ENCODE measurements at regions not wholly inside any gene's neighbourhood (a gene's known extent, or its start where the extent isn't known, plus 50 kb on each side); places are given as distances from the start of the nearest gene placed in this dataset.

DNA sequence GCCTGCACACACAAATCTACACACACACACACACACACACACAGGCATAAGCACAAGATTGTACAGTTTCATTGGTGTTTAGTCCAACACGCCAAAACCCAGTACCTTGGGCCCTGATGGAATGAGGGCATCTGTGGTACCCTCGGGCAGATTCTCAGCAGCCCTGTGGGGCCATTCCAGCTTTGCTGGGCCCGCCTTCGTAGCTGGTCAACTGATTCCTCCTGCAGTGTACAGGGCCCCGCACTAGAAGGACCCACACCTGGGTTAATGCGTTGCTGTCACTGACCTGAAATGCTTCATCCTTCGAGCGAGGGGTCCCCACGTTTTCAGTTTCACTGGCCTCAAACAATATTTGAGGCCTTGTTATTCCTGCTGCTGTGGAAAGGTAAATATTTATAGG lies 731.2 kb downstream of the BRD1 start:
- H3K36me3 ChIP-seq, result no peaks in the 10 kb centered on the region
- TF ChIP-seq, protein P1, sequence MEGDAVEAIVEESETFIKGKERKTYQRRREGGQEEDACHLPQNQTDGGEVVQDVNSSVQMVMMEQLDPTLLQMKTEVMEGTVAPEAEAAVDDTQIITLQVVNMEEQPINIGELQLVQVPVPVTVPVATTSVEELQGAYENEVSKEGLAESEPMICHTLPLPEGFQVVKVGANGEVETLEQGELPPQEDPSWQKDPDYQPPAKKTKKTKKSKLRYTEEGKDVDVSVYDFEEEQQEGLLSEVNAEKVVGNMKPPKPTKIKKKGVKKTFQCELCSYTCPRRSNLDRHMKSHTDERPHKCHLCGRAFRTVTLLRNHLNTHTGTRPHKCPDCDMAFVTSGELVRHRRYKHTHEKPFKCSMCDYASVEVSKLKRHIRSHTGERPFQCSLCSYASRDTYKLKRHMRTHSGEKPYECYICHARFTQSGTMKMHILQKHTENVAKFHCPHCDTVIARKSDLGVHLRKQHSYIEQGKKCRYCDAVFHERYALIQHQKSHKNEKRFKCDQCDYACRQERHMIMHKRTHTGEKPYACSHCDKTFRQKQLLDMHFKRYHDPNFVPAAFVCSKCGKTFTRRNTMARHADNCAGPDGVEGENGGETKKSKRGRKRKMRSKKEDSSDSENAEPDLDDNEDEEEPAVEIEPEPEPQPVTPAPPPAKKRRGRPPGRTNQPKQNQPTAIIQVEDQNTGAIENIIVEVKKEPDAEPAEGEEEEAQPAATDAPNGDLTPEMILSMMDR (IDR thresholded peaks at IDR 0.05), result no peak
- no peaks in the 10 kb centered on the region for H3K27me3 ChIP-seq (replicated peaks; ENCODE audit: insufficient read depth)
- ATAC-seq (ENCODE audit: insufficient number of reproducible peaks, low FRiP score, low read depth) (no peak), DNase-seq (ENCODE audit: low spot score) (no peak)
- H3K9me3 ChIP-seq, result no peaks in the 10 kb centered on the region
- no peak overlapping the region for H3K27ac ChIP-seq
- no peak overlapping the region for H3K4me3 ChIP-seq
- H3K4me1 ChIP-seq (ENCODE audit: control insufficient read depth in 1 of 2, low read depth in 2 of 2), result peaks cover 11 to 18% of the 10 kb centered on the region in 2 donors

DNA sequence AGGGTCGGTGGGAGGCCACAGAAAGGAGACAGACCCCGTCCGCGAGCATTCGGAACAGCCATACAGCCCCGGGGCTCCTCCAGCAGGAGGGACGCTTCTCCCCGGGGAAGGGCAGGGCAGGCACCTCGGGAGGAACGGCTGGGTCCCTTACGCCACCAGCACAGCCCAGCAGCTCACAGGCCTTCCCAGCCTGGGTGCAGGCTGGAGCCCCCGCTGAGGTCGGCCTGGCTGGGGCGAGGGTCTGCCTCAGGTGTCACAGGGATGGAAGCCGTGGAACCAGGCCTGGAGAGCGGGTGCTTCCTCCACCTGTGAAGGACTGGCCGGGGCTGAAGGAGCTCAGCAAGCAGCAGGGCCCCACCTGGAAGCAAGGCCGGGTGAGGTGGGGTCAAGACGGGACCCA lies 732.3 kb downstream of the BRD1 start:
- Histone ChIP-seq H3K4me3 (no peak overlapping the region), H3K36me3 (no peaks in the 10 kb centered on the region), H3K27me3 (replicated peaks; ENCODE audit: insufficient read depth) (no peaks in the 10 kb centered on the region), H3K4me1 (ENCODE audit: control insufficient read depth in 1 of 2, low read depth in 2 of 2) (peaks cover 1 to 8% of the 10 kb centered on the region in 2 donors), H3K9me3 (no peaks in the 10 kb centered on the region), H3K27ac (no peak overlapping the region)
- TF ChIP-seq, protein P1 (IDR thresholded peaks at IDR 0.05), result no peak
- ATAC-seq (ENCODE audit: insufficient number of reproducible peaks, low FRiP score, low read depth), result no peak
- no peak for DNase-seq (ENCODE audit: low spot score)

DNA sequence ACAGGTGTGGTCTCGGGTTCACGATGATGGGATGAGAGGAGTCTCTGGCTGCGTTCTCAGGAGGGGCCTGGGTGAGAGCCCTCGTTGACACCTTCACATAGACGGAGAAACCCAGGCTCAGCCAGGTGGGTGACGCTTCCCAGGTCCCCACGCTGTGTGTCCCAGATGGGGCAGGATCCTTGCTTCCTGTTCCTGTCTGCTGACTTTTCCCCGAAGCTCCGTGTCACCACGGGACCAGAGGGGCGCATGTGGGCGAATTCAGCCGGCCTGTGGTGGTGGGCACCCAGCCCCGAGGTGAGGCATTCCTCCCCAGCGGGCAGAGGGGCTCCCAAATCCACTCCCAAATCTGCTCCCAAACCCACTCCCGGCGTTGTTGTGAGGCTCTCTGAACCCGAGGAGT lies 732.8 kb downstream of the BRD1 start:
- Histone ChIP-seq H3K9me3 (no peaks in the 10 kb centered on the region), H3K27ac (no peak overlapping the region), H3K4me1 (ENCODE audit: control insufficient read depth in 1 of 2, low read depth in 2 of 2) (peaks cover 0 to 3% of the 10 kb centered on the region in 2 donors), H3K4me3 (no peak overlapping the region), H3K36me3 (no peaks in the 10 kb centered on the region), H3K27me3 (replicated peaks; ENCODE audit: insufficient read depth) (no peaks in the 10 kb centered on the region)
- ATAC-seq (ENCODE audit: insufficient number of reproducible peaks, low FRiP score, low read depth) (no peak), DNase-seq (ENCODE audit: low spot score) (no peak)
- TF ChIP-seq, protein P1 (IDR thresholded peaks at IDR 0.05), result no peak

DNA sequence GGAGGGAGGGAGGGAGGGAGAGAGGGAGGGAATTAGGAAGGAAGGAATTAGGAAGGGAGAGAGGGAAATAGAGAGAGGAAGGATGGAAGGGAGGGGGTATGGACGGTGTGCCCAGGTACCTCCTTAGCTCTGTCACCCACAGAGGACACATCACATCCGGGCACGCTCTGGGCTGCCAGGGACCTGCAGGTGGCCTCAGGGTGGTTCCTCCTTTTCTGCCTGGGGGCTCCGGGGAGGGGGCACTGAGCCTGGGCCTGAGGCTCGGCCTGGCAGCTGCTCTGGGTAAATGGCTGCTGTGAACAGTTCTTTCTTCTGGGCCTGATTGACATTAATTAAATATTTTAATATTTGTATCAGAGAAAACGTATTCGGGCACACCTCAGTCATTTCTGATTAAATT lies 733.5 kb downstream of the BRD1 start:
- TF ChIP-seq, protein P1 (IDR thresholded peaks at IDR 0.05), result no peak
- Histone ChIP-seq H3K27me3 (replicated peaks; ENCODE audit: insufficient read depth) (no peaks in the 10 kb centered on the region), H3K4me3 (no peak overlapping the region), H3K36me3 (no peaks in the 10 kb centered on the region), H3K4me1 (ENCODE audit: control insufficient read depth in 1 of 2, low read depth in 2 of 2) (no peaks in the 10 kb centered on the region), H3K27ac (no peak overlapping the region), H3K9me3 (no peaks in the 10 kb centered on the region)
- ATAC-seq (ENCODE audit: insufficient number of reproducible peaks, low FRiP score, low read depth) (no peak), DNase-seq (ENCODE audit: low spot score) (no peak)

DNA sequence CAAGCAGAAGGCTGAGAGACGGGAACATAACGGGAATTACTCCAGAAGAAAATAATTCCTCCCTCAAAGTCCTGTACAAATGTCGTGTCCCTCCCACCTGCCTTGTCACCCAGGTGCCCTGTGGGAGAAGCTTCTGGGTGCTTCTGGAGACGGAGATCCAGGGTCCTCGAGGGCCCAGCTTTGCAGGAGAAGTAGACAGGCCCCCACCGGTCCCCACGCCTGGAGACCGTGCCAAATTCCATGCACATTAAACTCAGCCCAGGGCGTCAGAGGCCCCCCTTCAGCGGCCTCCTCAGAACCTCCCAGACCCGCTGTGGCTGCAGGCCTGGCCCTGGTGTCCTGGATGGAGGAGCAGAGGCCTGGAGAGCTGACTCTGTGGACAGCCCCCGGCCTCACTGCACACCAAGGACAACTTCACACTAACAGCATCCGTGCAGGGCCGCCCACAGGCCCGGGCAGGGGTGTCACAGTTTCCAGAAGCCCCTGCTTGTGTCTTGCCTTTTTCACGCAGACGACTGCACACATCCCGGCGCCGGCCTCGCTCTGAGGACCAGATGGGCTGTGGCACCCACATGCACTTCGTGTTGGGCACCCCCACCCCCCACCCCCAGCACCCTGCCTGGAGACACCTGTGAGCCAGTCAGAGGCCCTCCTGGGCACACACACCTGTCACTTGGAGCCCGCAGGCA lies 734.3 kb downstream of the BRD1 start:
- Histone ChIP-seq H3K27ac (no peak overlapping the region), H3K27me3 (replicated peaks; ENCODE audit: insufficient read depth) (no peaks in the 10 kb centered on the region), H3K4me3 (no peak overlapping the region), H3K4me1 (ENCODE audit: control insufficient read depth in 1 of 2, low read depth in 2 of 2) (no peaks in the 10 kb centered on the region), H3K9me3 (no peaks in the 10 kb centered on the region), H3K36me3 (no peaks in the 10 kb centered on the region)
- DNase-seq (ENCODE audit: low spot score) (no peak), ATAC-seq (ENCODE audit: insufficient number of reproducible peaks, low FRiP score, low read depth) (no peak)
- TF ChIP-seq, protein P1 (IDR thresholded peaks at IDR 0.05), result no peak
